Fibroblast of lung (primary cell): ENCODE measurements at regions not wholly inside any gene's neighbourhood (a gene's known extent, or its start where the extent isn't known, plus 50 kb on each side); places are given as distances from the start of the nearest gene placed in this dataset.
A peak's percentile ranks its signal among the peaks of the same experiment; 100 is the strongest.

Experiments used
- DNase-seq, 2 donors: peaks; one replicate each; pipeline versions ENCODE4 v3.0.0 to v3.0.0-alpha.2; 2010; ENCODE audit warnings: low read depth in 2 of 2
- H2AFZ ChIP-seq: 2 replicates; pipeline ENCODE4 v1.5.1; 2012; ENCODE audit warnings: low read length, control low read depth, inconsistent platforms
- H3K27ac ChIP-seq: 2 replicates; pipeline ENCODE4 v1.5.1; 2011; ENCODE audit warnings: low read length, control low read depth; ENCODE audit not compliant: insufficient read depth
- H3K27me3 ChIP-seq: 2 replicates; pipeline ENCODE4 v1.5.1; 2011; ENCODE audit warnings: mild to moderate bottlenecking, low read length; ENCODE audit not compliant: control insufficient read depth, insufficient read depth
- H3K36me3 ChIP-seq: 2 replicates; pipeline ENCODE4 v1.5.1; 2011; ENCODE audit warnings: low read length; ENCODE audit not compliant: control insufficient read depth, insufficient read depth
- H3K4me1 ChIP-seq: 2 replicates; pipeline ENCODE4 v1.5.1; 2011; ENCODE audit warnings: low read length; ENCODE audit not compliant: control insufficient read depth, insufficient read depth; ENCODE audit errors: extremely low read depth
- H3K4me2 ChIP-seq: 2 replicates; pipeline ENCODE4 v1.5.1; 2011; ENCODE audit warnings: low read length, control low read depth; ENCODE audit not compliant: insufficient read depth; ENCODE audit errors: extremely low read depth
- H3K4me3 ChIP-seq, 4 experiments: fragments of 200-600 bp in 1 of 4; sonication (generic) in 1 of 4; replicated peaks in 1 of 4; 2 replicates each; pipeline ENCODE4 v1.5.1; 2011 to 2016; ENCODE audit warnings: low read length in 4 of 4, low read depth in 3 of 4, mild to moderate bottlenecking in 3 of 4, control low read depth in 2 of 4, inconsistent platforms in 1 of 4, mixed read lengths in 1 of 4; ENCODE audit not compliant: insufficient read depth in 1 of 4; ENCODE audit errors: control extremely low read depth in 1 of 4
- H3K79me2 ChIP-seq: 2 replicates; pipeline ENCODE4 v1.5.1; 2012; ENCODE audit warnings: mild to moderate bottlenecking, low read length, inconsistent platforms; ENCODE audit not compliant: control insufficient read depth, insufficient read depth
- H3K9ac ChIP-seq: 2 replicates; pipeline ENCODE4 v1.5.1; 2011; ENCODE audit warnings: mild to moderate bottlenecking, low read length, control low read depth; ENCODE audit not compliant: insufficient read depth
- H3K9me3 ChIP-seq: 2 replicates; pipeline ENCODE4 v1.5.1; 2012; ENCODE audit warnings: low read depth, low read length; ENCODE audit not compliant: control insufficient read depth, insufficient read depth
- H4K20me1 ChIP-seq: 2 replicates; pipeline ENCODE4 v1.5.1; 2011; ENCODE audit warnings: low read length; ENCODE audit not compliant: control insufficient read depth, insufficient read depth; ENCODE audit errors: extremely low read depth
- CTCF ChIP-seq, 2 donors: IDR thresholded peaks in 1 of 2; conservative IDR thresholded peaks in 1 of 2; 1 replicate in 1 of 2; 2 replicates in 1 of 2; pipeline ENCODE4 v1.5.1; 2011 to 2012; ENCODE audit warnings: low read length in 2 of 2, control low read depth in 1 of 2, inconsistent platforms in 1 of 2, low read depth in 1 of 2, mild to moderate bottlenecking in 1 of 2
- EZH2 ChIP-seq: IDR thresholded peaks from 2 replicates; pipeline ENCODE4 v1.5.1; 2012; ENCODE audit warnings: low read length, control low read depth, mild to moderate bottlenecking; ENCODE audit errors: missing control alignments

DNA sequence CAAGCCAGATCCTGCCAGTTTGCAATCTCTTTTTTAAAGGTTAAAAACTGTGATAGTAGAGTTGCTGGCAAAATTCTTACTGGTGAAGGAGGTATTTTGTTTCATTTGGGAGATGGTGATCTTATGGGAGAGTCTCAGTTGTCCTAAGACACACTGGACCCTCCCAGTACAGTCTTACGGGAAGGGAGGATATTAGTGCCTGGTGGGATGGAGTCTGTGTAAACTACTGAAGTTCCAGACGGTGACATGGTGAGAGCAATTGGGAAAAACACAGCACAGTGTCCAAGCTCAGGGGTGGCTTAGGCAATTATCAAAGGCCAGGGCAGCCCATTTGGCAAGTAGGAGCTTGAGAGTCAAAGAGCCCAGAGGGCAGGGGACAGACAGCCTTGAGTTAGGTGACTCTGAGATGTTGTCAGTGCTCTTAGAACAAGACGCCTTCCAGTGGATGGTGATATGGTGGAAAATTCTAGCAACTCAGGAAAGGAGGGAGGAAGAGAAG, 143.7 kb upstream of the CCDC68 start:
- TF ChIP-seq CTCF (conservative IDR thresholded peaks at IDR 0.05 in 1 of 2, IDR thresholded peaks at IDR 0.05 in 1 of 2; ENCODE audit: low read depth in 1 of 2, low read length in 2 of 2) (no peak), EZH2 (no peak)
- Histone ChIP-seq H3K27ac (no peak overlapping the region), H4K20me1 (no peaks in the 10 kb centered on the region), H3K9me3 (no peaks in the 10 kb centered on the region), H3K4me2 (no peak overlapping the region), H3K9ac (no peak overlapping the region), H3K27me3 (no peaks in the 10 kb centered on the region), H3K4me1 (no peaks in the 10 kb centered on the region), H3K4me3 (no peak overlapping the region), H3K36me3 (no peaks in the 10 kb centered on the region), H3K79me2 (no peaks in the 10 kb centered on the region), H2AFZ (no peak overlapping the region)
- no peak for DNase-seq

DNA sequence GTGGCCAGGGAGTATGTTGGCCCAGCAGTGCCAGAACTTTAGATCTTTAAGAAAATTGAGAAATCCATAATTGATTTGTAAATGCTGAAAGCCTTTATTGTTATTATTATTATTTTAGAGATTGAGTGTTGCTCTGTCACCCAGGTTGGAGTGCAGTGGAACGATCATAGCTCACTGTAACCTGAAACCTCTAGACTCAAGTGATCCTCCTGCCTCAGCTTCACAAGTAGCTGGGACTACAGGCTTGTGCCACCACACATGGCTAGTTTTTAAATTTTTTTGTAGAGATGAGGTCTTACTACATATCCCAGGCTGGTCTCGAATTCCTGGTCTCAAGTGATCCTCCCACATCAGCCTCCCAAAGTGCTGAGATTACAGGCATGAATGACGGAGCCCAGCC, 143.2 kb upstream of the CCDC68 start:
- H3K4me2 ChIP-seq, result no peak overlapping the region
- H3K36me3 ChIP-seq, result no peaks in the 10 kb centered on the region
- no peaks in the 10 kb centered on the region for H4K20me1 ChIP-seq
- H3K27ac ChIP-seq, result no peak overlapping the region
- no peak for DNase-seq
- no peaks in the 10 kb centered on the region for H3K27me3 ChIP-seq
- no peak overlapping the region for H3K9ac ChIP-seq
- no peaks in the 10 kb centered on the region for H3K4me1 ChIP-seq
- no peak overlapping the region for H2AFZ ChIP-seq
- no peak overlapping the region for H3K4me3 ChIP-seq
- no peaks in the 10 kb centered on the region for H3K9me3 ChIP-seq
- H3K79me2 ChIP-seq, result no peaks in the 10 kb centered on the region
- TF ChIP-seq EZH2 (no peak), CTCF (conservative IDR thresholded peaks at IDR 0.05 in 1 of 2, IDR thresholded peaks at IDR 0.05 in 1 of 2; ENCODE audit: low read depth in 1 of 2, low read length in 2 of 2) (no peak)

GRCh38 chr18:55101458-55101824, 142.2 kb upstream of the CCDC68 start:
- no peak overlapping the region for H3K9ac ChIP-seq
- peaks cover 2% of the 10 kb centered on the region for H3K4me1 ChIP-seq
- DNase-seq, result peak in 1 of 2 donors; percentile 57
- no peak overlapping the region for H3K4me2 ChIP-seq
- H3K36me3 ChIP-seq, result no peaks in the 10 kb centered on the region
- H3K9me3 ChIP-seq, result no peaks in the 10 kb centered on the region
- H3K4me3 ChIP-seq, result no peak overlapping the region
- TF ChIP-seq EZH2, result no peak
- TF ChIP-seq CTCF (conservative IDR thresholded peaks at IDR 0.05 in 1 of 2, IDR thresholded peaks at IDR 0.05 in 1 of 2; ENCODE audit: low read depth in 1 of 2, low read length in 2 of 2), result no peak
- no peaks in the 10 kb centered on the region for H3K27me3 ChIP-seq
- no peaks in the 10 kb centered on the region for H3K79me2 ChIP-seq
- no peaks in the 10 kb centered on the region for H4K20me1 ChIP-seq
- H3K27ac ChIP-seq, result no peak overlapping the region
- no peak overlapping the region for H2AFZ ChIP-seq
